ENCODE measurements at regions not wholly inside any gene's neighbourhood (a gene's known extent, or its start where the extent isn't known, plus 50 kb on each side); places are given as distances from the start of the nearest gene placed in this dataset.
"Not testable (repeated sequence)": the region's sequence is repeated elsewhere in the genome, so short reads cannot be mapped to it uniquely, and the experiment has no call there.

- TF ChIP-seq POLR2A, POLR2AphosphoS5 (IDR thresholded peaks at IDR 0.05): not testable (repeated sequence)
Measured at GRCh38 chr3:16774536-16774935, 110.2 kb upstream of the PLCL2 start.
